ENCODE measurements at regions not wholly inside any gene's neighbourhood (a gene's known extent, or its start where the extent isn't known, plus 50 kb on each side); places are given as distances from the start of the nearest gene placed in this dataset.

DNA sequence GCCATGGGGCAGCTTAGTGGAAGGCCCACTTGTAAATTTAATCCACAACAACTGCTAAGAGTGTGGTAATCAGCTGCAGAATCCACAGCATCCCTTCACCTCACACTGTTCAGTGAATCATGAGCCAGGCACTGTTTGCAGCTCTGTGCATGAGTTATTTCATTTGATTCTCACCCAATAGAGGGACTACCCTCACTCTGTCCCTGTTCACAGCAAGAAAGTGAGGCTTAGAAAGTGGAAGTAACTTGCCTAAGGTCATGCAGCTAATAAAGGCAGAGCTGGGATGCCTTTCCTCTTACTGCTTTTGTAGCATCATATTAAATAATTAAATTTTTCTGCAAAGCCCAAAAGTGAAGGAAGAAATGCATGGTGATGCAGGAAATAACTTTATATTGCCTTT is 346.5 kb upstream of the PLD5 start:
- Histone ChIP-seq H3K4me3 (no peak overlapping the region), H3K27me3 (no peaks in the 10 kb centered on the region), H3K36me3 (ENCODE audit: low read depth, missing control alignments) (no peaks in the 10 kb centered on the region), H3K9me3 (no peaks in the 10 kb centered on the region), H3K27ac (no peak overlapping the region), H3K4me1 (no peaks in the 10 kb centered on the region)
- no peak for DNase-seq
- TF ChIP-seq, protein P1, sequence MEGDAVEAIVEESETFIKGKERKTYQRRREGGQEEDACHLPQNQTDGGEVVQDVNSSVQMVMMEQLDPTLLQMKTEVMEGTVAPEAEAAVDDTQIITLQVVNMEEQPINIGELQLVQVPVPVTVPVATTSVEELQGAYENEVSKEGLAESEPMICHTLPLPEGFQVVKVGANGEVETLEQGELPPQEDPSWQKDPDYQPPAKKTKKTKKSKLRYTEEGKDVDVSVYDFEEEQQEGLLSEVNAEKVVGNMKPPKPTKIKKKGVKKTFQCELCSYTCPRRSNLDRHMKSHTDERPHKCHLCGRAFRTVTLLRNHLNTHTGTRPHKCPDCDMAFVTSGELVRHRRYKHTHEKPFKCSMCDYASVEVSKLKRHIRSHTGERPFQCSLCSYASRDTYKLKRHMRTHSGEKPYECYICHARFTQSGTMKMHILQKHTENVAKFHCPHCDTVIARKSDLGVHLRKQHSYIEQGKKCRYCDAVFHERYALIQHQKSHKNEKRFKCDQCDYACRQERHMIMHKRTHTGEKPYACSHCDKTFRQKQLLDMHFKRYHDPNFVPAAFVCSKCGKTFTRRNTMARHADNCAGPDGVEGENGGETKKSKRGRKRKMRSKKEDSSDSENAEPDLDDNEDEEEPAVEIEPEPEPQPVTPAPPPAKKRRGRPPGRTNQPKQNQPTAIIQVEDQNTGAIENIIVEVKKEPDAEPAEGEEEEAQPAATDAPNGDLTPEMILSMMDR (IDR thresholded peaks at IDR 0.05): no peak
- no peak for TF ChIP-seq POLR2A (IDR thresholded peaks at IDR 0.05)
- intact Hi-C loops (cut with DNase I; ENCODE audit: low total_unique reads): no loop called here

DNA sequence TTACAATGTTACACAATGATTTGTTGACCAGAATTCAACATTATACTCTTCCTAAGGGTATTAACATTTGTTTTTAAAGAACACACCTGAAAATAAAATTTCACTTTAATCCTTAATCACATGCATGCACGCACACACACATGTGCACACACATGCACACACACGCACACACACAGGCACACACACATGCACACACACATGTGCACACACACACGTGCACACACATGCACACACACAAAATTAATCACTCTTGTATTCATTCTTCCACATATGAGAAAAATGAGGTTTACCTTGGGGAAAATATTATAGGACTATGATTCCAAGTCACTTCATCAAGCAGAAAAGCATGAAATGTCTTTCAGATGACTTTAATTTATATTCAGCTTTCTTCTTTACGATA is 331.8 kb upstream of the PLD5 start:
- H3K9me3 ChIP-seq: no peaks in the 10 kb centered on the region
- intact Hi-C loops (cut with DNase I; ENCODE audit: low total_unique reads): no loop called here
- TF ChIP-seq POLR2A (IDR thresholded peaks at IDR 0.05): no peak
- TF ChIP-seq, protein P1 (IDR thresholded peaks at IDR 0.05): no peak
- H3K36me3 ChIP-seq (ENCODE audit: low read depth, missing control alignments): no peaks in the 10 kb centered on the region
- no peak overlapping the region for H3K27ac ChIP-seq
- no peaks in the 10 kb centered on the region for H3K27me3 ChIP-seq
- no peaks in the 10 kb centered on the region for H3K4me1 ChIP-seq
- no peak for DNase-seq
- 54 to 73% methylated on average over 4 of the region's 4 CpGs for WGBS, 2 donors
- no peak overlapping the region for H3K4me3 ChIP-seq

DNA sequence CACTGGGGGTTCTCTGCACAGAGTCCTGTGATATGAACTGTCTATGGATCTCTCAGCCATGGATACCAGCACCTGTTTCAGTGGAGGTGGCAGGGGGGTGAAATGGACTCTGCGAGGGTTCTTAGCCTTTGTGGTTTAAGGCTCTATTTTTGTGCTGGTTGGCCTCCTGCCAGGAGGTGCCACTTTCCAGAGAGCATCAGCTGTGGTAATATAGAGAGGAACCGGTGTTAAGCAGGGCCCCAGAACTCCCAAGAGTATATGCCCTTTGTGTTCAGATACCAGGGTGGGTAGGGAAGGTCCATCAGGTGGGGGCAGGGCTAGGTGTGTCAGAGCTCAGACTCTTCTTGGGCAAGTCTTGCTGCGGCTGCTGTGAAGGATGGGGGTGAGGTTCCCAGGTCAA is 330.0 kb upstream of the PLD5 start:
- DNase-seq: no peak
- Histone ChIP-seq H3K27me3 (no peaks in the 10 kb centered on the region), H3K4me1 (no peaks in the 10 kb centered on the region), H3K36me3 (ENCODE audit: low read depth, missing control alignments) (no peaks in the 10 kb centered on the region), H3K27ac (no peak overlapping the region), H3K4me3 (no peak overlapping the region), H3K9me3 (no peaks in the 10 kb centered on the region)
- WGBS, 2 donors: 59 to 66% methylated on average over 3 of the region's 3 CpGs
- TF ChIP-seq, protein P1 (IDR thresholded peaks at IDR 0.05): no peak
- TF ChIP-seq POLR2A (IDR thresholded peaks at IDR 0.05): no peak
- intact Hi-C loops (cut with DNase I; ENCODE audit: low total_unique reads): no loop called here

DNA sequence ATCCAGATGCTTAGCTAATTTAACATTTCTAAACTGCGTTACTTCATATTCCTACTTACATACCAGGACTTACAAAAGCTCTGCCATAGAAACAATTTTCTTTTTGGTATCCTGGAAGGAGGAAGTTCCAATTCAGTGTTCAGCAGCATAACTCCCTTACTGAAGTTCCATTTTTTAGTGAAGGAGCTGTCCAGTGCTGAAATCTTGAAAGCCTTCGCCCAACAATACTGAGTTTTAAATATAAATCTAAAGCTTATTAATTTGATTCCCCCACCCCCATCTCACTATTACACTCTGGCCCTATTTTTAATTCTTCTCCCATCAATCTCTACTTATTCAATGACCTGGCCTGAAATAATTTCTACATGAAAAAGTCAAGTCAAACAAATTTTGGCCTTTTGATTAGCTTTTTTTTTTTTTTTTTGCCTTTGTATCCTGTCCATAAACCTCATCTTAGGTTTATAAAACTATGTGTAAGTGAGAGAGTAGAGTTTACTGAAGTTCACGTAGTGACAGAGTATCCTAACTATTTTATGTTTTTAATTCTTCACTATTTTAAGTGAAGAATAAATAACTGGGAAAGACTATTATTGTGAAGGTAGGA is 323.0 kb upstream of the PLD5 start:
- no peak for DNase-seq
- Histone ChIP-seq H3K4me1 (no peaks in the 10 kb centered on the region), H3K36me3 (ENCODE audit: low read depth, missing control alignments) (no peaks in the 10 kb centered on the region), H3K27me3 (no peaks in the 10 kb centered on the region), H3K4me3 (no peak overlapping the region), H3K27ac (no peak overlapping the region), H3K9me3 (no peaks in the 10 kb centered on the region)
- TF ChIP-seq, protein P1 (IDR thresholded peaks at IDR 0.05): no peak
- no peak for TF ChIP-seq POLR2A (IDR thresholded peaks at IDR 0.05)
- WGBS, 2 donors: 23 to 40% methylated on average over 3 of the region's 3 CpGs
- intact Hi-C loops (cut with DNase I; ENCODE audit: low total_unique reads): no loop called here

DNA sequence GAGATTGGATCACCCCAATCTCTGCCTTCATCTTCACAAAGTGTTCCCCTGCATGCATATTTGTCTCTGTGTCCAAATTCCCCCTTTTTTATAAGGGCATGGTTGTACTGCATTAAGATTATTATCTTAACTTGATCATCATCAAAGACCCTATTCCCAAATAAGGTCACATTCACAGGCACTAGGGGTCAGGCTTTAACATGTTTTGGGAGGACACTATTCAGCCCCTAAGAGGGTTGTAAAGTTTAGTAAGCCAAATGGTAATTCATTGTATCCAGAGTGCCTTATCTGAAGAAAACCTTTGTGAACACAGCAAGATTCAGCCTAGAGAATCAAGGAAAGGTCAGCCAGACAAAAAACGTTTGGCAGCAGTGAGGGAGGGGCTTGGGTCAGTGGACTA is 317.6 kb upstream of the PLD5 start:
- WGBS, 2 donors: 26 to 36% methylated on average over 1 of the region's 1 CpG
- Histone ChIP-seq H3K27ac (no peak overlapping the region), H3K27me3 (no peaks in the 10 kb centered on the region), H3K9me3 (no peaks in the 10 kb centered on the region), H3K4me1 (no peaks in the 10 kb centered on the region), H3K36me3 (ENCODE audit: low read depth, missing control alignments) (no peaks in the 10 kb centered on the region), H3K4me3 (no peak overlapping the region)
- no peak for DNase-seq
- no peak for TF ChIP-seq POLR2A (IDR thresholded peaks at IDR 0.05)
- TF ChIP-seq, protein P1 (IDR thresholded peaks at IDR 0.05): no peak
- intact Hi-C loops (cut with DNase I; ENCODE audit: low total_unique reads): no loop called here

Data from testis (tissue), 2 donors.